ENCODE measurements at regions not wholly inside any gene's neighbourhood (a gene's known extent, or its start where the extent isn't known, plus 50 kb on each side); places are given as distances from the start of the nearest gene placed in this dataset.

DNA sequence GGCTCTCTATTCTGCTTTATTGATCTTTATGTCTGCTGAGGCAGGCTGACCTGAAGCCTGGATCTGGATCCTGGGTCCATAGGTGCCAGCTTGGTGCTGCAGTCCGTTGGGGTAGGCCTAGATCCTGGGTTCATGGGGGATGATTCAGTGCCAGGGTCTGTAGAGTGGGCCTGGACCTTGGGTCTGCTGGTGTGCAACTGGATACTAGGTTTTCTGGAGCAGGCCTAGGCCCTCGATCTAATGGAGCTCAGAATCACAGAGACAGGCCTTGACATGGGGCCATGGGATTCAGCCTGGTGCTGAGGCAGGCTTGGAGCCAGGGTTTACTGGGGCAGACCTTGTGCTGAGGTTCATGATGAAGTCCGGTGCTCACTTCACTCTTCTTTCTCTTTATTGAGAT is 358.6 kb downstream of the TEX13C start:
- TF ChIP-seq CTCF (conservative IDR thresholded peaks at IDR 0.05 in 1 of 2, IDR thresholded peaks at IDR 0.05 in 1 of 2; ENCODE audit: low read depth in 1 of 2, low read length in 2 of 2) = no peak
- no peak for TF ChIP-seq EZH2 (IDR thresholded peaks at IDR 0.05; ENCODE audit: low read length, missing control alignments)

Data from fibroblast of lung (primary cell).